ENCODE measurements at regions not wholly inside any gene's neighbourhood (a gene's known extent, or its start where the extent isn't known, plus 50 kb on each side); places are given as distances from the start of the nearest gene placed in this dataset.

DNA sequence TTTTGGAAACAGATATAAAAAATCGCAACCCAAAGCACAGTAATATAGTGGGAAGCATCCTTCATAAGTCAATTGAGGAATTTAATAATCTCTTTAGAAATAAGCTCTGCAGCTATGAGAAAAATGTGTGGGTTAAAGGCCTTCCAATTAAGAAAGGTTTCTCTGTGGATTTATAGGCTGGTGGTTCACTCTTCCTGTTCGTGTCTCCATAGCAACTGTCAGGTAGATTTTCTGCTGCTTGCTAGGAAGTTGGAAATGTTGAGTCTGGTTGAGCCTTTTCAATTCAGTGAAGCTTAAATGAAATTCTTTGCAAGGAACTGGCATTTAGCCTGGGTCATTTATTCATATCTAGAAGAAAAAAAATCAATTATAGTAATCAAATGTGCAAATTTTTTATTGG is 652.8 kb upstream of the CELF2 start:
- no peak for DNase-seq
- no peaks in the 10 kb centered on the region for H3K36me3 ChIP-seq (ENCODE audit: control insufficient read depth, insufficient read depth, low read length)
- no CpG with 5 or more reads among the region's 2 CpGs for whole genome bisulfite sequencing (ENCODE audit: insufficient coverage)

DNA sequence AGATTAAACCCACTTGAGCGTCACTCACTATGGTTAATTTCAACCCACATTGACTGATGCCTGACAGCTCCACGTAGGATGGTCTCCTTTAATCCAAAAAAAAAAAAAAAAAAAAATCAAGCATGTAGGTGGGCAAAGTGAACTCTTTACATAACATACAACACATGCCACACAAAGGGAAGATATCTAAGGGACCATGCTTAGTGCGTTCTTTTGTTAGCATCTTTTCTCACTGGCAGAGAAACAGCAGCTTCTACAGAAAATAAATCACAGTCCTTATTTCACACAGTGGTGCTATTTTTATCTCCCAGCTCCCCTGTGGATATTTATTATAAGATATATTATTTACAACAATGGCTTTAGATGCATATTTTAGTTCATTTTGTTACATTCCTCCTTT is 652.0 kb upstream of the CELF2 start:
- Histone ChIP-seq H3K4me1 (ENCODE audit: control insufficient read depth, insufficient read depth, low read length) (no peaks in the 10 kb centered on the region), H3K9me3 (replicated peaks; ENCODE audit: control insufficient read depth, low read depth, low read length) (no peaks in the 10 kb centered on the region), H3K27ac (ENCODE audit: low read length) (no peak overlapping the region), H3K4me3 (ENCODE audit: low read length) (no peak overlapping the region), H3K27me3 (ENCODE audit: control insufficient read depth, insufficient read depth, low read length) (no peaks in the 10 kb centered on the region), H3K36me3 (ENCODE audit: control insufficient read depth, insufficient read depth, low read length) (no peaks in the 10 kb centered on the region)
- WGBS (ENCODE audit: insufficient coverage), result no CpG with 5 or more reads among the region's 3 CpGs
- DNase-seq, result no peak

More for the DNA sequence above, 652.8 kb upstream of the CELF2 start:
- no peaks in the 10 kb centered on the region for H3K9me3 ChIP-seq (replicated peaks; ENCODE audit: control insufficient read depth, low read depth, low read length)
- H3K4me3 ChIP-seq (ENCODE audit: low read length), result no peak overlapping the region
- no peaks in the 10 kb centered on the region for H3K4me1 ChIP-seq (ENCODE audit: control insufficient read depth, insufficient read depth, low read length)
- no peak overlapping the region for H3K27ac ChIP-seq (ENCODE audit: low read length)
- H3K27me3 ChIP-seq (ENCODE audit: control insufficient read depth, insufficient read depth, low read length), result no peaks in the 10 kb centered on the region

DNA sequence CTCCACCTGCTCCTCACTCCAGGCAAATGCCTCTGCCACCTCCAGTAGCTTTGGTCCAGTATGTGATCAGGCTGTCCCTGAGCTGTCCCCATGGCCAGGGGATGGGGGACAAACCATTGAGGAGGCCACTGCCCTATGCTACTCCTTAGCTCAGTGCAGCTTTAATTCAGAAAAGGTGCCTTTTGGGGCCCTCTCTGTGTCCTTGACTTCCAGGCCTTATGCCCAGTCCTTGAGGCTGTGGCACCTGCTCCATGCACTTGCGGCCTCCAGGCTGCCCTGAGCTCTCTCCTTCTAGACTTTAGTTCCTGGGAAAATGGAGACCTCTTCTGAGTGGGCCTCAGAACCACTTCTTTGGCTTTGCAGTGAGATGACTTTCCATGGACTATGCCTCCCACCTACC is 650.8 kb upstream of the CELF2 start:
- Histone ChIP-seq H3K27me3 (ENCODE audit: control insufficient read depth, insufficient read depth, low read length) (no peaks in the 10 kb centered on the region), H3K36me3 (ENCODE audit: control insufficient read depth, insufficient read depth, low read length) (no peaks in the 10 kb centered on the region)
- WGBS (ENCODE audit: insufficient coverage), result 100% methylated on average over 1 of the region's 1 CpG

DNA sequence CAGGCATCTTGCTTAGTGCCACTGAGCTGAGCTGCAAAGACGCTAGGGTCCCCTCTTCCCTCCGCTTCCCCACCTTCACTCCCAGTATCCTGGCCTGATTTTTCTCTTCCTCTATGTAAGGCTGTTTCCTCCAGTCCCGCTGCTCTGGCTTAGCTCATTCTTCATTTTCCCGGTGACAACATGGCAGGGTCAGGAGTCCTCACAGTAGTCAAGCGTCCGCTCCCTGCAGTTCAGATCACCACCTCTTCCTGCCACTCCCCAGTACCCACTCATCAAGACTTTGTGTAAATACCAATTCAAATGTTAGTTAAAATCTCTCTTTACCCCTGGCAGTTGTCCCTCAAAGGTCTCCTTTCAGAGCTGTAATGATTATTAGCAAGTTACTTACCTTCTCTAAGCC is 650.4 kb upstream of the CELF2 start:
- 81% methylated on average over 3 of the region's 6 CpGs for WGBS (ENCODE audit: insufficient coverage)
- Histone ChIP-seq H3K4me3 (ENCODE audit: low read length) (no peak overlapping the region), H3K36me3 (ENCODE audit: control insufficient read depth, insufficient read depth, low read length) (no peaks in the 10 kb centered on the region), H3K27ac (ENCODE audit: low read length) (no peak overlapping the region), H3K9me3 (replicated peaks; ENCODE audit: control insufficient read depth, low read depth, low read length) (no peaks in the 10 kb centered on the region), H3K4me1 (ENCODE audit: control insufficient read depth, insufficient read depth, low read length) (no peaks in the 10 kb centered on the region), H3K27me3 (ENCODE audit: control insufficient read depth, insufficient read depth, low read length) (no peaks in the 10 kb centered on the region)
- DNase-seq, result no peak

More for the DNA sequence above, 650.8 kb upstream of the CELF2 start:
- DNase-seq, result no peak
- Histone ChIP-seq H3K4me3 (ENCODE audit: low read length) (no peak overlapping the region), H3K9me3 (replicated peaks; ENCODE audit: control insufficient read depth, low read depth, low read length) (no peaks in the 10 kb centered on the region), H3K4me1 (ENCODE audit: control insufficient read depth, insufficient read depth, low read length) (no peaks in the 10 kb centered on the region), H3K27ac (ENCODE audit: low read length) (no peak overlapping the region)

DNA sequence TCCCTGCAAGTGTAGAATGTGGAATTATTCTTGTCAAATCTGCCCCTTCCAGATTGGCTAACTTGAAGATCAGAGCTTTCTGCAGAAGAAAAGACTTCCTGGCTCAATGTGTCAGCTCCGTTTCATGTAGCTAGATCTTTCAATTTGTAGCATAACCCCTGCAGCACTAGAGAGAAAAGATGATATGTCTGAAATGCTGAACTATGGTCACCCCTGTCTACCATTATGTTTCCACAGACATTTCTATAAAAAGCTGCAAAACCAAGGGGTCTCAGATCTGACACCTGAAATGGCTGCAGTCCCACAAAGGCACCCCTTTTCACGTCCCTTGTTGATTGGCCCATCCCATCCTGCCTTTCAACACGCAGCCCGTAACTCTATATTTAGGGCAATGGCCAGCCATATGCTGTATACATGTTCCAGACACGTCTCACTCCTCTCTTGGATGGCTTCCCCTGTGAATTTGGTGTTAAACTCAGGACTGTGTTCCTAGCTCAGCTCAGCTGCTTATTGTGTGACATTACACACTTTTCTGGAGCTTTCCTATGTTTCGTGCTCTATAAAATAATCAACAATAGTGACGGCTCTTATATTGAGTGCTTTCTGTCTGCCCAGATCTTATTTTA is 648.6 kb upstream of the CELF2 start:
- 35% methylated on average over 3 of the region's 7 CpGs for WGBS (ENCODE audit: insufficient coverage)
- DNase-seq, result peak; percentile 38

DNA sequence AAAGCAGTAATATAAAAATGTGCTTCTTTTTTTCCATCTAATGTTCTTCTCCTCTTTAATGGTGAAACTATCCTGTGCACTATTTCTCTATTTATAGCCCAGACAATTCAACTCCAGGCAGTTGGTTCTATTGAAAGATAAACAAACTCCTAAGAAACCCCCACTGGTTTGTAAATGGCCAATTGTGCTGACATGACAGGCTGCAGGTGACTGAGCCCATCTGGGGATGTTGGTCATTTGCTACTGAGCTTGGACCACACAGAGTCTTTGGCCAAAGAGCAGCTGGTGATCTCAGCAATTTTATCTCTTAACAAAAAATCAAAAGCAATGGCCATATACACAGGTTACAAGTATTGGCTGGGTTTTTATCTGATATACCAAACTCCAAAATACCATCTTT is 631.8 kb upstream of the CELF2 start:
- no peak overlapping the region for H3K27ac ChIP-seq (ENCODE audit: low read length)
- H3K36me3 ChIP-seq (ENCODE audit: control insufficient read depth, insufficient read depth, low read length), result no peaks in the 10 kb centered on the region
- no peak overlapping the region for H3K4me3 ChIP-seq (ENCODE audit: low read length)
- no peaks in the 10 kb centered on the region for H3K4me1 ChIP-seq (ENCODE audit: control insufficient read depth, insufficient read depth, low read length)
- no peaks in the 10 kb centered on the region for H3K27me3 ChIP-seq (ENCODE audit: control insufficient read depth, insufficient read depth, low read length)
- no peaks in the 10 kb centered on the region for H3K9me3 ChIP-seq (replicated peaks; ENCODE audit: control insufficient read depth, low read depth, low read length)
- no peak for DNase-seq

More for the DNA sequence above, 648.6 kb upstream of the CELF2 start:
- no peak overlapping the region for H3K27ac ChIP-seq (ENCODE audit: low read length)
- H3K9me3 ChIP-seq (replicated peaks; ENCODE audit: control insufficient read depth, low read depth, low read length), result no peaks in the 10 kb centered on the region
- H3K4me1 ChIP-seq (ENCODE audit: control insufficient read depth, insufficient read depth, low read length), result no peaks in the 10 kb centered on the region
- no peaks in the 10 kb centered on the region for H3K27me3 ChIP-seq (ENCODE audit: control insufficient read depth, insufficient read depth, low read length)
- H3K36me3 ChIP-seq (ENCODE audit: control insufficient read depth, insufficient read depth, low read length), result no peaks in the 10 kb centered on the region
- H3K4me3 ChIP-seq (ENCODE audit: low read length), result no peak overlapping the region

DNA sequence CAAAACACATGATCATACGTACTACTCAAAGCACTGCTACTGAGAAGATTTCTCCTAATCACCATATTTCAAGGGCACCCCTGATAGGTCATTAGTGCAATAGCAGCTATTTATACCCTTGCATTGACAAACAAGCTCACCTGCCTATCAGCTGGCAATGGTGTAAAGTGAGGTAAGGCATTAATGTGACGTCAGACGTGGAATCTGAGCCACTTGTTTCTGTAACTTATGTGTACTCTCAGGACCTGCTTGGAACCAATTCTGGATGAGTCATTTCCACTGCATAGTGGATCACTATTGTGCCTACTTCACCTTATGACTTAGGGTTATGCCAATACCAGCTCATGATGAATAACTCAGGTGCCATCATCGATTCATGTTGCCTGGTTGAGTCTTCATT is 628.5 kb upstream of the CELF2 start:
- Histone ChIP-seq H3K36me3 (ENCODE audit: control insufficient read depth, insufficient read depth, low read length) (no peaks in the 10 kb centered on the region), H3K27ac (ENCODE audit: low read length) (no peak overlapping the region), H3K4me1 (ENCODE audit: control insufficient read depth, insufficient read depth, low read length) (no peaks in the 10 kb centered on the region), H3K9me3 (replicated peaks; ENCODE audit: control insufficient read depth, low read depth, low read length) (no peaks in the 10 kb centered on the region), H3K27me3 (ENCODE audit: control insufficient read depth, insufficient read depth, low read length) (no peaks in the 10 kb centered on the region), H3K4me3 (ENCODE audit: low read length) (no peak overlapping the region)
- 83% methylated on average over 1 of the region's 4 CpGs for WGBS (ENCODE audit: insufficient coverage)
- DNase-seq, result no peak

DNA sequence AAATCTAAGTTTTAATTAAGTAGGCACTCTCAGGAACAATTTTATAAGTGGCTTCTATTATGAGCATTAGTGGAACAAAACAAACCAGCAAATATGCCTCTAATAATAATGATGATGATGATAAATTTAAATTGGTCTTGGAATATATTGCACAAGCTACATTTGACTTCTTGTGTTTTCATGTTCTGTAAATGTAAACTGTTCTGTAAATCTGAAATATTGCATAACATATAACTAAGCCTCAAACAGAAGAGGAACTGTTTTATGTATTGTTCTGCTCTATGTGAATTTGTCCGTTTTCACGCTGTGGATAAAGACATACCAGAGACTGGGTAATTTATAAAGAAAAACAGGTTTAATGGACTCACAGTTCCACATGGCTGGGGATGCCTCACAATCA is 625.2 kb upstream of the CELF2 start:
- no peaks in the 10 kb centered on the region for H3K36me3 ChIP-seq (ENCODE audit: control insufficient read depth, insufficient read depth, low read length)
- no peaks in the 10 kb centered on the region for H3K9me3 ChIP-seq (replicated peaks; ENCODE audit: control insufficient read depth, low read depth, low read length)
- no peak overlapping the region for H3K27ac ChIP-seq (ENCODE audit: low read length)
- no peak for DNase-seq
- 80% methylated on average over 2 of the region's 2 CpGs for WGBS (ENCODE audit: insufficient coverage)
- no peak overlapping the region for H3K4me3 ChIP-seq (ENCODE audit: low read length)
- no peaks in the 10 kb centered on the region for H3K4me1 ChIP-seq (ENCODE audit: control insufficient read depth, insufficient read depth, low read length)
- no peaks in the 10 kb centered on the region for H3K27me3 ChIP-seq (ENCODE audit: control insufficient read depth, insufficient read depth, low read length)

DNA sequence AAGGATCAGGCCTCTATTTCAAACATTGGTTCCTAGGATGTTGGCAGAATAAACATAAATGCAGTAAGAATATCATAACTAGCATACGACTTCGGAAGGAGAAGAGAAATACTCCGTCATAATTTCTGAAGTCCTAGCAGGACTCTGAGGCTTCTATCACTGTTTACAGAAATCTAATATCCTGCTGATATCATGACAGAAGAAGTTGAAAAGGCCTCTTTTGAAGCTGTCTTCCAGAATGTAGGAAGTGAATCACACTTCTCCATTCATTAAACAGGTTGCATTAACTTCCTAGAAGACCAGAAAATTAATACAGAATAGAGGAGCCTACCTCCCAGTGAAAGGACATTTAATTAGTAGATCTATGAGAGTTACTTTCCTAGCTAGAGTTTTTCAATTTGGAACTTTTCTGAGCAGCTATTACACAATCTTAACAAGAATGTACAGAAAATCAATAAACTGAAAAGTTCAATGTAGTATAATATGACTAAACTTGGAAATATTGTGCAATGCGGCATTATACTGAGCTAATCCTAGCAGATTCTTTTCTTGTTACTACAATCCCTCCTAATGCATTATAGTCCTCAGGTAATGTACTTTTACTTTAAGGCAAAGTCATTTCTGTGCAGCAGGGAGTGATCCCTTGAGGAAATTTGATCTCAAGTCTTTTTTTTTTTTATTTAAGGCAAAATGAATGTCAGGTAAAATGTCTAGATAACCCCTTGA is 622.6 kb upstream of the CELF2 start:
- Histone ChIP-seq H3K27me3 (ENCODE audit: control insufficient read depth, insufficient read depth, low read length) (no peaks in the 10 kb centered on the region), H3K4me1 (ENCODE audit: control insufficient read depth, insufficient read depth, low read length) (no peaks in the 10 kb centered on the region), H3K27ac (ENCODE audit: low read length) (no peak overlapping the region), H3K9me3 (replicated peaks; ENCODE audit: control insufficient read depth, low read depth, low read length) (peaks cover 2% of the 10 kb centered on the region), H3K4me3 (ENCODE audit: low read length) (no peak overlapping the region), H3K36me3 (ENCODE audit: control insufficient read depth, insufficient read depth, low read length) (no peaks in the 10 kb centered on the region)
- no peak for DNase-seq
- no CpG with 5 or more reads among the region's 4 CpGs for WGBS (ENCODE audit: insufficient coverage)

DNA sequence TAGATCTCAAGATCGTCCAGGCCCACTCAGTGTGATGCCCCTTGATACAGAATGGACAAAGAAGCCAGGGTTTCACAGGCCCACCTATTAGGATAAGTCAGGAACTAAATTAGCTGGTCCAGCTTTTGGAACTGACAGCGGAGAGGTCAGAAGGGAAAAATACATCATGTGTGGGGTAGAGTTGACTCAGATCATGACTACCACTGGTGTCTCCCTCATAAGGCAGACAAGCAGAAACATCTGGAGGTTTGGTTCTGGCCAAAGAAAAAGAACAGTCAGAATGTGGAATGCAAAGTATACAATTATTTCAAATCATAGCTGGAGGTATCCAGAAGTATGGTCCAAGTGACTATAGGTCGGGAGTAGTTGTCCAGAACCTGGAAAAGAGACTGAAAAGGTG is 621.1 kb upstream of the CELF2 start:
- no peaks in the 10 kb centered on the region for H3K36me3 ChIP-seq (ENCODE audit: control insufficient read depth, insufficient read depth, low read length)
- peaks cover 2% of the 10 kb centered on the region for H3K9me3 ChIP-seq (replicated peaks; ENCODE audit: control insufficient read depth, low read depth, low read length)
- no peaks in the 10 kb centered on the region for H3K4me1 ChIP-seq (ENCODE audit: control insufficient read depth, insufficient read depth, low read length)
- H3K4me3 ChIP-seq (ENCODE audit: low read length), result no peak overlapping the region
- H3K27me3 ChIP-seq (ENCODE audit: control insufficient read depth, insufficient read depth, low read length), result no peaks in the 10 kb centered on the region
- 85% methylated on average over 2 of the region's 3 CpGs for WGBS (ENCODE audit: insufficient coverage)
- DNase-seq, result no peak
- H3K27ac ChIP-seq (ENCODE audit: low read length), result no peak overlapping the region

DNA sequence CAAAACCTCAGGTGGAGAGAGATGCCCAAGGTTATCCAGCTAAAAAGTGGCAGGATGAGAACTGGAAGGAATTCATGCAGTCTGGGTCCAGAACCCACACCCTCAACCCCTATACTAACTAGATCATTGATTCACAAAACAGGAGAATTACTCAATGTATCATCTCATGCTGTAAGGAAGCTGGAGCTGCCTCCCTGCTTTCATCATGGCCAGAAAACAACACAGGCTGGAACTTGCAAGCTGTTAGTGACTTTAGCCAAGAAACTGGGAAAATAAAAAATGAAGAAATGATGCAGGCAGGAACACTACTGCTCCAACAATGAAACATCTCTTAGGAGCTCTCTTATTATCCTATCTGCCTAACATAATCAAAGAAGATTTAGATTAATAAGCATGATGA is 619.8 kb upstream of the CELF2 start:
- no peaks in the 10 kb centered on the region for H3K36me3 ChIP-seq (ENCODE audit: control insufficient read depth, insufficient read depth, low read length)
- no peaks in the 10 kb centered on the region for H3K27me3 ChIP-seq (ENCODE audit: control insufficient read depth, insufficient read depth, low read length)
- DNase-seq, result no peak
- no peaks in the 10 kb centered on the region for H3K4me1 ChIP-seq (ENCODE audit: control insufficient read depth, insufficient read depth, low read length)
- H3K9me3 ChIP-seq (replicated peaks; ENCODE audit: control insufficient read depth, low read depth, low read length), result peaks cover 2% of the 10 kb centered on the region
- no peak overlapping the region for H3K4me3 ChIP-seq (ENCODE audit: low read length)
- H3K27ac ChIP-seq (ENCODE audit: low read length), result no peak overlapping the region
